HEK293 (cell line): ENCODE measurements at regions not wholly inside any gene's neighbourhood (a gene's known extent, or its start where the extent isn't known, plus 50 kb on each side); places are given as distances from the start of the nearest gene placed in this dataset.

Source experiments
- CTCF ChIP-seq: fragments of 450-650 bp; formaldehyde crosslinking; IDR thresholded peaks from 2 replicates; pipeline ENCODE4 v1.5.1; 2016; ENCODE audit warnings: missing biosample characterization, missing genetic modification characterization
- REST ChIP-seq: fragments of 450-650 bp; formaldehyde crosslinking; IDR thresholded peaks from 2 replicates; pipeline ENCODE4 v1.5.1; 2016; ENCODE audit warnings: missing biosample characterization, missing genetic modification characterization
- SALL2 ChIP-seq: fragments of 450-650 bp; formaldehyde crosslinking; IDR thresholded peaks from 2 replicates; pipeline ENCODE4 v1.5.0; 2017; ENCODE audit warnings: missing biosample characterization, mild to moderate bottlenecking, missing genetic modification characterization, borderline replicate concordance
- SCRT1 ChIP-seq: fragments of 450-650 bp; formaldehyde crosslinking; IDR thresholded peaks from 2 replicates; pipeline ENCODE4 v1.5.1; 2016; ENCODE audit warnings: missing biosample characterization, missing genetic modification characterization, borderline replicate concordance
- ZBTB7A ChIP-seq: fragments of 450-650 bp; formaldehyde crosslinking; IDR thresholded peaks from 2 replicates; pipeline ENCODE4 v1.5.1; 2016; ENCODE audit warnings: low read depth, missing biosample characterization, missing genetic modification characterization
- ZFP41 ChIP-seq: fragments of 450-650 bp; formaldehyde crosslinking; IDR thresholded peaks from 2 replicates; pipeline ENCODE4 v1.5.1; 2016; ENCODE audit warnings: missing biosample characterization, missing genetic modification characterization, borderline replicate concordance
- ZNF133 ChIP-seq: fragments of 450-650 bp; formaldehyde crosslinking; IDR thresholded peaks from 2 replicates; pipeline ENCODE4 v1.5.1; 2016; ENCODE audit warnings: missing biosample characterization, missing genetic modification characterization
- ZNF324 ChIP-seq: fragments of 450-650 bp; formaldehyde crosslinking; IDR thresholded peaks from 2 replicates; pipeline ENCODE4 v1.5.1; 2016; ENCODE audit warnings: missing biosample characterization, missing genetic modification characterization
- ZNF571 ChIP-seq: fragments of 450-650 bp; formaldehyde crosslinking; IDR thresholded peaks from 2 replicates; pipeline ENCODE4 v1.5.0; 2017; ENCODE audit warnings: missing biosample characterization, missing genetic modification characterization
- ZNF629 ChIP-seq: fragments of 450-650 bp; formaldehyde crosslinking; IDR thresholded peaks from 2 replicates; pipeline ENCODE4 v1.5.1; 2017; ENCODE audit warnings: missing biosample characterization, missing genetic modification characterization
- TF ChIP-seq, protein P1 (sequence below): fragments of 450-650 bp; formaldehyde crosslinking; optimal IDR thresholded peaks from 2 replicates; pipeline ENCODE3; 2016; ENCODE audit warnings: missing biosample characterization, mild to moderate bottlenecking, missing genetic modification characterization

GRCh38 chr4:159906051-159906450, 803.2 kb downstream of the RAPGEF2 start:
- no peak for TF ChIP-seq REST
- TF ChIP-seq CTCF (tag by site-specific recombination), result no peak
- TF ChIP-seq SCRT1 (tag by site-specific recombination), result no peak
- no peak for TF ChIP-seq ZNF133
- no peak for TF ChIP-seq ZNF629
- TF ChIP-seq ZNF324 (tag by site-specific recombination), result no peak
- no peak for TF ChIP-seq SALL2 (tag by site-specific recombination)
- TF ChIP-seq, protein P1, sequence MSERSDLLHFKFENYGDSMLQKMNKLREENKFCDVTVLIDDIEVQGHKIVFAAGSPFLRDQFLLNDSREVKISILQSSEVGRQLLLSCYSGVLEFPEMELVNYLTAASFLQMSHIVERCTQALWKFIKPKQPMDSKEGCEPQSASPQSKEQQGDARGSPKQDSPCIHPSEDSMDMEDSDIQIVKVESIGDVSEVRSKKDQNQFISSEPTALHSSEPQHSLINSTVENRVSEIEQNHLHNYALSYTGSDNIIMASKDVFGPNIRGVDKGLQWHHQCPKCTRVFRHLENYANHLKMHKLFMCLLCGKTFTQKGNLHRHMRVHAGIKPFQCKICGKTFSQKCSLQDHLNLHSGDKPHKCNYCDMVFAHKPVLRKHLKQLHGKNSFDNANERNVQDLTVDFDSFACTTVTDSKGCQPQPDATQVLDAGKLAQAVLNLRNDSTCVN (tag by site-specific recombination), result no peak
- TF ChIP-seq ZNF571 (tag by site-specific recombination), result no peak
- no peak for TF ChIP-seq ZFP41
- TF ChIP-seq ZBTB7A (tag by site-specific recombination), result no peak
